22Rv1 (cell line): ENCODE measurements at regions not wholly inside any gene's neighbourhood (a gene's known extent, or its start where the extent isn't known, plus 50 kb on each side); places are given as distances from the start of the nearest gene placed in this dataset.

Experiments
- CTCF ChIP-seq: fragments of 450-650 bp; IDR thresholded peaks from 2 replicates; pipeline ENCODE4 v1.5.1; 2017; ENCODE audit warnings: mild to moderate bottlenecking
- ZFX ChIP-seq: fragments of 450-650 bp; IDR thresholded peaks from 2 replicates; pipeline ENCODE4 v1.6.1; 2017; ENCODE audit warnings: antibody characterized with exemption, borderline replicate concordance

GRCh38 chr15:97177151-97177577 is 783.3 kb upstream of the ARRDC4 start:
- no peak for TF ChIP-seq CTCF
- TF ChIP-seq ZFX: no peak
